ENCODE measurements at regions not wholly inside any gene's neighbourhood (a gene's known extent, or its start where the extent isn't known, plus 50 kb on each side); places are given as distances from the start of the nearest gene placed in this dataset.

DNA sequence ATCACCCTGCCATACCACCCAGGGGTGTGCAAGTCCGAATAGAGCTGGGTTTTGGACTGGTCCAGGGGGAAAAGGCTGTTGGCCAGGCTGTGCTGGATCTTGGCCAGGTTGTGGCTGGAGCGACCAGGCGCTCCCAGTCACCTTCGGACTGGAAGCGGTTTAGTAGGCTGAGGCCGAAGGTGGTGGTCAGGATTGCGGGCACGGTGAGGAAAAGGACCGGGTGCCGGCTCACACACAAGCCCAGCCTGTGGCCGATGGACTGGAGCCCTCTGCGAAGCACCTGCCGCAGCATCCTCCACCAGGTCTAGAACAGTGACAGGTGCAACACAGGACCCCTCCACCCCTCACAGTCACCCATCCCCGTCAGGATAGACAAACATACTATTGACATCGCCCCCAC, 590.6 kb upstream of the PTCHD4 start:
- no peak overlapping the region for H3K27ac Mint-ChIP-seq (ENCODE audit: unreplicated experiment)
- no peak overlapping the region for H3K4me3 Mint-ChIP-seq (ENCODE audit: unreplicated experiment)
- DNase-seq (ENCODE audit: extremely low spot score, unreplicated experiment), result no peak
- H3K9me3 Mint-ChIP-seq (ENCODE audit: unreplicated experiment), result peaks cover 14% of the 10 kb centered on the region
- H3K4me1 Mint-ChIP-seq (ENCODE audit: unreplicated experiment), result peaks cover 3% of the 10 kb centered on the region
- H3K36me3 Mint-ChIP-seq (ENCODE audit: unreplicated experiment), result no peaks in the 10 kb centered on the region
- TF ChIP-seq CTCF (IDR thresholded peaks at IDR 0.05), result no peak
- no peaks in the 10 kb centered on the region for H3K27me3 Mint-ChIP-seq (ENCODE audit: unreplicated experiment)

DNA sequence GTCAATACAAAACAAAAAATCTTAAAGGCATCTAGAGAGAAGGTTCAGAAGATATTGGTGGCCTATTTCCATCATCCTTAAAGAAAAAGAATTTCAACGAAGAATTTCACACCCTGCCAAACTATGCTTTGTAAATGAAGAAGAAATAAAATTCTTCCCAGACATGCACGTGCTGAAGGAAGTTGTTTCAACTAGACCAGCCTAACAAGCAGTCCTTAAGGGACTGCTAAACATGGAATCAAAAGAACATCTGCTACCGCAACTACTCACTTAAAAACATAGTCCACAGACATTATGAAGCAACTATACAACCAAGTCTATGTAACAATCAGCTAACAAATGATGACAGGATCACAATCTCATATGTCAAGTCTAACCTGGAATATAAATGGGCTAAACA, 584.9 kb upstream of the PTCHD4 start:
- no peak overlapping the region for H3K4me3 Mint-ChIP-seq (ENCODE audit: unreplicated experiment)
- H3K9me3 Mint-ChIP-seq (ENCODE audit: unreplicated experiment), result peaks cover 51% of the 10 kb centered on the region
- H3K4me1 Mint-ChIP-seq (ENCODE audit: unreplicated experiment), result peaks cover 3% of the 10 kb centered on the region
- DNase-seq (ENCODE audit: extremely low spot score, unreplicated experiment), result no peak
- TF ChIP-seq CTCF (IDR thresholded peaks at IDR 0.05), result no peak
- no peaks in the 10 kb centered on the region for H3K36me3 Mint-ChIP-seq (ENCODE audit: unreplicated experiment)
- H3K27ac Mint-ChIP-seq (ENCODE audit: unreplicated experiment), result no peak overlapping the region
- H3K27me3 Mint-ChIP-seq (ENCODE audit: unreplicated experiment), result no peaks in the 10 kb centered on the region

- Mint-ChIP-seq H3K4me3 (ENCODE audit: unreplicated experiment) (no peak overlapping the region), H3K9me3 (ENCODE audit: unreplicated experiment) (peaks cover 62% of the 10 kb centered on the region), H3K27ac (ENCODE audit: unreplicated experiment) (no peak overlapping the region)
Observed at GRCh38 chr6:48691420-48691819, 580.4 kb upstream of the PTCHD4 start.

DNA sequence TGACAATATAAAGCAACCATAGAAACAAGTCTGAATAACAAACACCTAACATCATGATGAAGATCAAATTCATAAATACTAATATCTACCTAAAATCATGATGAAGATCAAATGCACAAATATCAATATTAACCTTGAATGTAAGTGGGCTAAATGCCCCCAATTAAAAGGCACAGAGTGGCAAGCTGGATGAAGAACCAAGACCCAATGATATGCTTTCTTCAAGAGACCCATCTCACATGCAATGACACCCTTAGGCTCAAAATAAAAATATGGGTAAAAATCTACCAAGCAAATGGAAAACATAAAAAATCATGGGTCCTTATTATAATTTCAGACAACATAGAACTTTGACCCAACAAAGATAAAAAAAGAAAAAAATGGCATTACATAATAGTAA, 578.5 kb upstream of the PTCHD4 start:
- H3K4me3 Mint-ChIP-seq (ENCODE audit: unreplicated experiment), result no peak overlapping the region
- H3K27me3 Mint-ChIP-seq (ENCODE audit: unreplicated experiment), result no peaks in the 10 kb centered on the region
- H3K36me3 Mint-ChIP-seq (ENCODE audit: unreplicated experiment), result peaks cover 5% of the 10 kb centered on the region
- H3K9me3 Mint-ChIP-seq (ENCODE audit: unreplicated experiment), result peaks cover 52% of the 10 kb centered on the region
- no peak for TF ChIP-seq CTCF (IDR thresholded peaks at IDR 0.05)
- no peaks in the 10 kb centered on the region for H3K4me1 Mint-ChIP-seq (ENCODE audit: unreplicated experiment)
- no peak overlapping the region for H3K27ac Mint-ChIP-seq (ENCODE audit: unreplicated experiment)
- no peak for DNase-seq (ENCODE audit: extremely low spot score, unreplicated experiment)

More at GRCh38 chr6:48691420-48691819, 580.4 kb upstream of the PTCHD4 start:
- DNase-seq (ENCODE audit: extremely low spot score, unreplicated experiment), result no peak
- peaks cover 5% of the 10 kb centered on the region for H3K36me3 Mint-ChIP-seq (ENCODE audit: unreplicated experiment)
- no peaks in the 10 kb centered on the region for H3K4me1 Mint-ChIP-seq (ENCODE audit: unreplicated experiment)
- TF ChIP-seq CTCF (IDR thresholded peaks at IDR 0.05), result no peak
- no peaks in the 10 kb centered on the region for H3K27me3 Mint-ChIP-seq (ENCODE audit: unreplicated experiment)

DNA sequence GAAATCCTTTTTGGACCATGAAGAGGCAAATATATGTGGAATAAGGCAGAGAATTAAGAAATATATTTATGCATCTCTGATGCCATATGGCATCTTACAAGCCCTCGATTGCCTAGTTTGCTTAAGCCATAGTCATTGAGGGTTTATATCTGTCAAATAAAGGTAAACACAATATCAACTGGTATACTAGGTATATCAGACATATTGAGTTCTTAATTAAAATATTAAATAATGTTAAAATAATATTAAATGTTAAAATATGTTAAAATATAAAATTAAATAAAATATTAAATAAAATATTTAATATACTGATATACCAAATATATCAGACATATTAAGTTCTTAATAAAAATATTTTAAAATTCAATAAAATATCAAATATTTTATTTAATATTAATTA, 567.4 kb upstream of the PTCHD4 start:
- no peak for TF ChIP-seq CTCF (IDR thresholded peaks at IDR 0.05)
- no peaks in the 10 kb centered on the region for H3K9me3 Mint-ChIP-seq (ENCODE audit: unreplicated experiment)
- no peak overlapping the region for H3K4me3 Mint-ChIP-seq (ENCODE audit: unreplicated experiment)
- DNase-seq (ENCODE audit: extremely low spot score, unreplicated experiment), result no peak
- no peaks in the 10 kb centered on the region for H3K4me1 Mint-ChIP-seq (ENCODE audit: unreplicated experiment)
- no peak overlapping the region for H3K27ac Mint-ChIP-seq (ENCODE audit: unreplicated experiment)
- H3K27me3 Mint-ChIP-seq (ENCODE audit: unreplicated experiment), result peaks cover 14% of the 10 kb centered on the region
- no peaks in the 10 kb centered on the region for H3K36me3 Mint-ChIP-seq (ENCODE audit: unreplicated experiment)
